Endothelial cell (in vitro differentiated cells): ENCODE measurements at regions not wholly inside any gene's neighbourhood (a gene's known extent, or its start where the extent isn't known, plus 50 kb on each side); places are given as distances from the start of the nearest gene placed in this dataset.

Experiments
- DNase-seq: peaks from one replicate; pipeline ENCODE4 v3.0.0; 2021; ENCODE audit warnings: low spot score
- H3K27ac Mint-ChIP-seq: one replicate; pipeline ENCODE4 v1.8.0; 2021; ENCODE audit warnings: mixed read lengths, inconsistent platforms; ENCODE audit not compliant: unreplicated experiment
- H3K27me3 Mint-ChIP-seq: one replicate; pipeline ENCODE4 v1.8.0; 2021; ENCODE audit warnings: mild to moderate bottlenecking, moderate library complexity, mixed read lengths, inconsistent platforms; ENCODE audit not compliant: unreplicated experiment
- H3K36me3 Mint-ChIP-seq: one replicate; pipeline ENCODE4 v1.8.0; 2021; ENCODE audit warnings: mild to moderate bottlenecking, low read depth, mixed read lengths, inconsistent platforms; ENCODE audit not compliant: unreplicated experiment
- H3K4me1 Mint-ChIP-seq: one replicate; pipeline ENCODE4 v1.8.0; 2021; ENCODE audit warnings: mild to moderate bottlenecking, mixed read lengths, inconsistent platforms; ENCODE audit not compliant: unreplicated experiment
- H3K4me3 Mint-ChIP-seq: one replicate; pipeline ENCODE4 v1.8.0; 2021; ENCODE audit warnings: mild to moderate bottlenecking, mixed read lengths, inconsistent platforms; ENCODE audit not compliant: unreplicated experiment
- H3K9me3 Mint-ChIP-seq: one replicate; pipeline ENCODE4 v1.8.0; 2021; ENCODE audit warnings: mixed read lengths, inconsistent platforms; ENCODE audit not compliant: unreplicated experiment
- CTCF ChIP-seq: fragments of 200-600 bp; sonication (generic); IDR thresholded peaks from one replicate; pipeline ENCODE4 v1.5.0; 2021; ENCODE audit warnings: antibody characterized with exemption; ENCODE audit not compliant: unreplicated experiment

GRCh38 chr3:182435860-182436259 lies 357.4 kb upstream of the ATP11B start:
- Mint-ChIP-seq H3K4me3 (no peak overlapping the region), H3K27ac (no peak overlapping the region), H3K9me3 (no peaks in the 10 kb centered on the region), H3K36me3 (no peaks in the 10 kb centered on the region), H3K4me1 (no peaks in the 10 kb centered on the region), H3K27me3 (no peaks in the 10 kb centered on the region)
- DNase-seq: no peak
- TF ChIP-seq CTCF: no peak

- no peak for DNase-seq
- Mint-ChIP-seq H3K4me3 (no peak overlapping the region), H3K9me3 (no peaks in the 10 kb centered on the region), H3K36me3 (no peaks in the 10 kb centered on the region), H3K27me3 (no peaks in the 10 kb centered on the region), H3K27ac (no peak overlapping the region), H3K4me1 (no peaks in the 10 kb centered on the region)
- no peak for TF ChIP-seq CTCF
These were observed 356.8 kb upstream of the ATP11B start for GRCh38 chr3:182436547-182436946.

- H3K4me1 Mint-ChIP-seq: no peaks in the 10 kb centered on the region
- H3K27me3 Mint-ChIP-seq: no peaks in the 10 kb centered on the region
- no peak overlapping the region for H3K27ac Mint-ChIP-seq
These were observed 354.9 kb upstream of the ATP11B start for GRCh38 chr3:182438398-182438797.

GRCh38 chr3:182440101-182440500 lies 353.2 kb upstream of the ATP11B start:
- no peaks in the 10 kb centered on the region for H3K4me1 Mint-ChIP-seq
- H3K4me3 Mint-ChIP-seq: no peak overlapping the region
- no peak overlapping the region for H3K27ac Mint-ChIP-seq
- no peaks in the 10 kb centered on the region for H3K9me3 Mint-ChIP-seq
- no peak for DNase-seq
- no peaks in the 10 kb centered on the region for H3K36me3 Mint-ChIP-seq
- no peak for TF ChIP-seq CTCF
- no peaks in the 10 kb centered on the region for H3K27me3 Mint-ChIP-seq

More at GRCh38 chr3:182438398-182438797, 354.9 kb upstream of the ATP11B start:
- DNase-seq: no peak
- no peaks in the 10 kb centered on the region for H3K36me3 Mint-ChIP-seq
- TF ChIP-seq CTCF: no peak
- no peak overlapping the region for H3K4me3 Mint-ChIP-seq
- no peaks in the 10 kb centered on the region for H3K9me3 Mint-ChIP-seq

- no peak for DNase-seq
- no peaks in the 10 kb centered on the region for H3K27me3 Mint-ChIP-seq
- no peak overlapping the region for H3K4me3 Mint-ChIP-seq
- H3K36me3 Mint-ChIP-seq: no peaks in the 10 kb centered on the region
- no peaks in the 10 kb centered on the region for H3K4me1 Mint-ChIP-seq
- no peaks in the 10 kb centered on the region for H3K9me3 Mint-ChIP-seq
- no peak for TF ChIP-seq CTCF
- no peak overlapping the region for H3K27ac Mint-ChIP-seq
These were observed 347.7 kb upstream of the ATP11B start for GRCh38 chr3:182445576-182445975.
